Midbrain (tissue), 1 donor: ENCODE measurements at regions not wholly inside any gene's neighbourhood (a gene's known extent, or its start where the extent isn't known, plus 50 kb on each side); places are given as distances from the start of the nearest gene placed in this dataset.

Experiments used
- DNase-seq: peaks from one replicate; lab custom pipeline; 2025; lab: John Stamatoyannopoulos, UW

DNA sequence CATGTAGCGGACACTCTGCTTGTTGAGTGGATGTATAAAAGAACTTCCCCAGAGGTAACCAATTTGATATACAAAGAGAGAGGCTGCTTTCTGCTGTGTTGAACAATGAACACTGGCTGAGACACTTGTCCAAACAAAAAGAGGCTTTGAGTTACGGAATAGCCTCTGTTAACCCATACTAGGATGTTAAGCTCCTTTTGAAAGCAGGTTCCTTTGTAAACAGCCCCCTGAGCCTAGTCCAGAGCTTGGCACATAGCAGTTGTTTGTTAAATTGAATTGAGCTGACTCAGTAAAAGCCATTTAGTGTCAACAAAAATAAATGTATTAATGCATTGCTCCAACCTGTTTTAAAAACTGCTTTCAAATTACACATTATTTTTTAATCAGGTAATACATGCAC lies 200.1 kb downstream of the MZT1 start:
- DNase-seq, result no peak

DNA sequence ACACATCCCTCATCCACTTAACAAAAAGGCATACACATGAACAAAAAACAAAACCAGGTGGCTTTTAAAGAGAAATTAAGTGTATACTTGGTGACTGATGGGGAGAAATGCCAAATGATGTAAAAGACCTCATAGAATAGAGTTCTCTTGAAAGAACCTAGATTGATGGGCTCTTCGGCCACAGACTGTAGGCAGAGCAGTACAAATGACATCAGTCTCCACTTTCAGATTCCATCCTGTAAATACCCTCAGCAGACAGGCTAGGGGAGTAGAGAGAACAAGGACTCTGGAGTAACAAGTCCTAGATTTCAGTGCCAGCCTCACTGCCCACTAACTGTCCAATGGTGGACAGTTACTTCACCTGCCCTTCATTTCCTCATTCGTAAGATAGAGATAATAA lies 203.8 kb downstream of the MZT1 start:
- no peak for DNase-seq

DNA sequence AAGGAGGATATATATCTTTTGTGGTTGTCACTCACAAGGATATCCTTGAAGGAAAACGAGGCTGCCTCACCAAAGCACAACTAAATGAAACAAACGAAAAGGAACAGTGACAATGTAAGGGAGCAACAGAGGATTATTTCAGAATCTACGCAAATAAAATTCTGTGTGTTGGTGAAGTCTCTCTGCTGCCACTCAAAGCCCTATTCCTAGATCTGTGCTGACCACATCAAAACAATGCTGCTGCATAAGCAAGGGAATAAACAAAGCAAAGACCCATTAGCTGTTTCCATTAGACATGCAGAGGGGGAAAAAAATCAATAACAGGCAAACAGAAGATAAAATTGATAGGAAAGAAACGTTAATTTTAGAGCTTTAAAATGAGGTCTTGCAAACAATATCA lies 204.4 kb downstream of the MZT1 start:
- DNase-seq, result no peak

DNA sequence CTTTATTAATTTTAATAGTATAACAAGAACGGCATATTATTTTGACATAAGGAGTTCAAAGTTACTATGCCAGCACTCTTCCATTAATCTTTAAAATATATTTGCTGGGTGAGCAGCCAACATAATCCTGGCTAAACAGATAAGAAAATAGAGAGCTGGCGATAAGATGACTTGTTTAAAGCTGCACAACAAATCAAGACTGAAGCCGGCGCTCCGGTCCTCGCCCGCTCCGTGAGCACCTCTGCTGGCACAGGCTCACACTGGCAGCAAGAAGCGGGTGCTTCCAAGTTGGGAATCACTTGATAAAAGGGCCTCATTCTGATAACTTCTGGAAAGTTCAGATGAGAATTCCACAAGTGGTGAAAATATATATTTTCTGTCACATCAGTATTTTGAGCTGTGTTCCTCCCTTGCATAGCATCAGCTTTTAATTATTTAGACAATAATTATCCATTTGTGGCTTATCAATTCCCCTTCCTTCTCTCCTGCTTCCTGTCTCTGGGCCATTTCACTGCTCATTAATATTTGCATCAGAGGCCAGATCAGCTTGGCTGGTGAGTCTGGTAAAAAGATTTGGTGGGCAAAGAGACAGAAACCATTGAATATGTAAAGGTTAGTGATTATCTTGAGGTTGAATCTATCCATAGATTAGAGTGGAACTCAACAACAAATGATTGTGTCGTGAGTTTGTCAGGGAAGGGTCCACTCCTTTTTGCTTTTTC lies 205.3 kb downstream of the MZT1 start:
- DNase-seq, result no peak

DNA sequence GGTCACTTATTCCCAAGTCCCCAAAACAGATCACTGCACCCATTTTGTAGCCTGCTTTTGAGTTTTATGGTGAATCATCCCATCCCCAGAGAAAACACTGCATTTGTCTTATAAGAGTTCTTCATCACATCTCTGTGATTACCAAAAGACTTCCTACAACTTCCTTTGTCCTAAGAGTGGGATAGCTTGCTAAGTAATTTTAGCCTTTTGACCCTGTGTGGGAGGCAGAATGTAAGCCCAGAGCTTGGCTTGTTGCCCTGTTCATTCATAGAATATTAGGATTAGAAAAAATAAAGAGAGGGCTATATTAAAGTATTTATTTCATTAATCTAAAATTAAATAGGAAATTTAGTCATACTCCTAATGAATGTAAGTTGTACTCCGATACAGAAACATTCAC lies 213.3 kb downstream of the MZT1 start:
- no peak for DNase-seq

DNA sequence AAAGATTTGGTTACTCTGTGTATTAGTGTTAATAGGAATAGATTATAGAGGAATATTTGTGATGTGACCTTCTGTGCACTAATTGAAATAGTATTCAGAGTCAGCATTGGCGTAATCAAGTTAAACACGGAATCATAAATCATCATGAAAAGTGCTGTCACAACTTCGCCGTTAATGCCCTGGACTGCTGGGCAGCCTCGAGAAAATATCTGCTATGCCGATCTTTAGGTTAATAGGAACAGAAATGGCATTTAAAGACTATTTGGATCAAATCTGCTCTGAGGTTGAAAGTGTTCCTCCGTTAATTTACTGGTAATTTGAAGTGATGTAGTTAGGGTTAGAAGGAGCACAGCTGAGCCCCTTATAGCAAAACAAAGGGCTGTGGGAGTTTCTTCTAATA lies 219.0 kb downstream of the MZT1 start:
- no peak for DNase-seq

DNA sequence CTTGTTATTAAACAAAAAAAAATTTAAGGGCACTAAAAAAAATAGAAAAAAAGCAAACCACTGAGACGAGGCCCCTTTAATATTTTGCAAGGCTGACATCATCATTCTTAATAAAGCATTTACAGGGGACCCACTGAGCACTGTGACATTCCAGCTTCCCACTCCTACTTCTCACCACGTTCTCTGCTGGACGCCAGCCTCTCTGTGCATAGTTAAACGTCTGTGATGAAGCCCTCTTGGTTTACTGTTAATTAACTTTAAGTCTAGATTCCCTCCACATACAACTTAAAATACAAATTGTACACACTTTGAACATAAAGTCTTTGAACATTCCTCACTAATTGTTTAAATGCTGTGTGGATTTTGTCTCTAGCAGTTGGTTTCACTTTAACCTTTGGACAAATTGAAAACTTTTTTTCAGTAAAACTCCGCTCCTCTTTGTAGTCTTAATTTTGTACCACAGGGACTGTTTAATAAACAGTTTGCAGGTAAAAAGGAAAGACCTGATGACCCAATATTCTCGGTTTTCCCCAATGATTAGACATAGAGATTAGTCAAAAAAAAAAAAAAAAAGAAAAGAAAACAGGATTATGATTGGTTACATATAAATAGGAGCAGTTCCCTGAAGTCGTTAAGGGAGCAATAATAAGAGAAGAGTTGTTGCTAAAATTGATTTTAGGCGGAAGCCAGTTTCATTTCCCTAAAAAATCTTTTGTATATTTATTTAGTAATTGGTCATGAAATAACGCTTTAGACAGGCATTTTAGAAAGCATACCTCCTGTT lies 219.8 kb downstream of the MZT1 start:
- no peak for DNase-seq

DNA sequence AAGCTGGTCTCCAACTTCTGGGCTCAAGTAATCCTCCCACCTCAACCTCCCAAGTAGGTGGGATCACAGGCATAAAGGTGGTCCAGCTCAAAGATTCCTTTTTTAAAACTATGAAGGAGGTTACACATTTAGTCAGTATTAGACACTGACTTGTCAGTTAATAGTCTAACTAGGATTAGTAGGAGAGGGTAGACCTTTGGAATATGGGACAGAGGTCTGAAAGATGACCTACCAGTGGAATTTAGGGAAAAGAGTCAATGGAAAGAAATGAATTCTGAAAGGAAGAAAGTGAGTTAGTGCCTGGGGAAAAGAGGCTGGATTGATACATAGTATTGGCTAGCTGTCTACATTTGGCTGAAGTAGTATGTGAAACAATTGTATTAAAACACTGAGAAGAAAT lies 220.7 kb downstream of the MZT1 start:
- DNase-seq, result no peak

DNA sequence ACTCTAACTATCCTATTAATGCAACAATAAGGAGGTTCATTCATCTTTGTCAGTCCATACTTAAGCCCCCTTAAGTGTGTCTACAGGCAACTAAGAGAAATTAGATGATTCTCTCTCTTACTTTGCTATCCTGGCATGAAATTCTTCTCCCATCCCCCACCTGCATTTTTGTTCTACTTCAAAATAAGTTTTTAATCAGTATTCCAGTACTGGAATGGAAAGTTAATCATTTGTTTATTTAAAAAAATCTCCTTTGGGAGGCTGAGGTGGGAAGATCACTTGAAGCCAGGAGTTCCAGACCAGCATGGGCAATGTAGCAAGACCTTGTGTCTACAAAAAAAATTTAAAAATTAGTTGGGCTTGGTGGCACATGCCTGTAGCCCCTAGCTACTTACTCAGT lies 222.1 kb downstream of the MZT1 start:
- no peak for DNase-seq

DNA sequence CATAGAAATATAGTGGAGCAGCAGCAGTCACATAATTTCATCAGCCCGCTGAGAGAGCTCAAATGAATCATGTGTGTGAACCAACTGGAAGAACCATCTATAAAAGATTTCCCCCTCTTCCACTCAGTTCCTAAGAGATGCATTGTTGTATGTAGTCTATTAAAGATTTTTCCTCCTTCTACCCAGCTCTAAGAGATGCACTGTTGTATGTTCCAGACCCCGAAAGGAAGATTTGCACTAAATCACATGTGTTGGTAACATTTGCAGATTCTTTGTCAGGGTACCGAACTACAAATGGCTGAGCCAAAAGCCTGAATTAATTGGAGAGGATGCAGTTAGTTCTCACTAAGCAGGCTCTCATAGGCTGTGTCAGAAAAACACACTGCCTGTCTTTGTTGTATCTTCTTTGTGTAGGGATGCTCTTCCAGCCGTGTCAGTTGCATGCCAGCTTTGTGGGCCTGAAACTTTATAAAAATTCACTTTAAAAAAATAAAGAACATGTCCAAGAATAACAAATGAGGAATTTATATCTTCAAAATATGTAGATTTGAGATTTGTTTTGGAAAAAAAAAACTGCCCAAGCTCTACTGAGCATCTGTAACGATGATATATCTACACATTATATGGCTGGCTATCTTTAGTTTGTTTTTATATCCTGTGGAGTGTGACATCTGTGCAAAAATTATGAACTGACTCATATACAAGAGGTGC lies 223.1 kb downstream of the MZT1 start:
- no peak for DNase-seq

DNA sequence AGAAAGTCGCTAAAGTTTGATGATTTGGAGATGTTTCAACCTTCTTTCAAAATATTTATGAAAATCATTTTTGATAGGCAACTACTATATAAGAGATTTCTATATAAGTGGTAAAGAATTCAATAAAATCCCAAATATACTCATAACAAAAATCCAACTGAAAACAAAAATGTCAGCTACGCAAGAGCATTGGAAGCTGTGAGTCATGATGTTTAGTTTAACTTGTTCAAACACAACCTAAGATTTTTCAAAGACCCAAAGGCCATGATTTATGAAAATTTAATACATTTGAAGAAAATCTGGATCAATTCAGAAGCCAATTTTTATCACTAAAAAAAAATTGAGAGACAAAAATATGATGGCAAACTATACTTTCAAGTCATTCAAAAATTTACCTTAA lies 226.6 kb downstream of the MZT1 start:
- no peak for DNase-seq

DNA sequence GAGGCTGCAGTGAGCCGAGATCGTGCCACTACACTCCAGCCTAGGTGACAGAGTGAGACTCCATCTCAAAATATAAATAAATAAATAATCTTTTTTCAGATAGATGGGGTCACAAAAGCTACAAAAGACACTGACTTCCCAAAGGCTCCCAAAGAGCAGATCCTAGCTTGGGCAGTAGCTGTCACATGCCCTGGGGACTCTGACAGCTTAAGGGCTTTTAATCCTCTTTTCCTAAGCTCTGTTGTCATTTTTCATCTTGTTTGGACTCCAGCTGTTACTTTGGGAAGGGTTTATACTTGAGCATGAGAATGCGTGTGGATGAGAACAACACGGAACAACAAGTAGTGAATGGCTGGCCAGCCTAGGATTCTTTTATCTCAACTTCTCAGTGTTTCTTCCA lies 231.7 kb downstream of the MZT1 start:
- no peak for DNase-seq

DNA sequence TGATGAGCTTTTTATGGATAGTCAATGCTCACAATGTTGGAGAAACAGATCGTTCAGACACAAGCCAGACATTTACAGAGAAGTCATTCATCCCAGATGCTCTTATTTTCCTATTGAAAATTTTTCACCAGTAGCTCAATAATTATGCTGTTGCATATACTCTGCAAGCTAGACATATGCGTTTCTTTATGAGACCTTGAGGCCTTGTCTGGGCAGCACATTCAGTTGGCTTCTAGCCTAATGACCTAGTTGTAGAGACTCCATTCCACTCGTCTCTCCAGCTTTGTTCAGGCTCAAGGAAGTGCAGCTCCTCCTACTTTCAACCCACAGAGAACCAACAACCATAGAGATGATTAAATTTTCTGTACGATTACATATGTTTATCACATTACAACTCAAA lies 237.7 kb downstream of the MZT1 start:
- DNase-seq, result no peak

DNA sequence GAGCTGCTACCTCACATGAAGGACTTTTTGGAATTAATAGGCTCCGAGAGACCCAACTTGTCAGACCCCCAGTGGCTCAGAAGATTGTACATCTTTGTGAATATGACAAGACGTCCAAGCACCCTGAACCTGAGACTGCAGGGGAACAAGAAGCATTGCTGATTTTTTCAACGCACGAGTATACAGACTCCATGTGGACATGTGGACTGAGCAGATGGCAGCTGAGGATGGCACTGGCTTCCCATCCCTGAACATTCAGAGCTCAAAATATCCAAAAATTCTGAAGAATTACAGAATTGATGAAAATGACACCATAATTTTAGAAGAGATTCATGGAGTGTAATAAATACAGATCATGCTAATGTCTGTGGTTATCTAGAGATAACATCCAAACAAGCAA lies 254.1 kb downstream of the MZT1 start:
- DNase-seq, result no peak

DNA sequence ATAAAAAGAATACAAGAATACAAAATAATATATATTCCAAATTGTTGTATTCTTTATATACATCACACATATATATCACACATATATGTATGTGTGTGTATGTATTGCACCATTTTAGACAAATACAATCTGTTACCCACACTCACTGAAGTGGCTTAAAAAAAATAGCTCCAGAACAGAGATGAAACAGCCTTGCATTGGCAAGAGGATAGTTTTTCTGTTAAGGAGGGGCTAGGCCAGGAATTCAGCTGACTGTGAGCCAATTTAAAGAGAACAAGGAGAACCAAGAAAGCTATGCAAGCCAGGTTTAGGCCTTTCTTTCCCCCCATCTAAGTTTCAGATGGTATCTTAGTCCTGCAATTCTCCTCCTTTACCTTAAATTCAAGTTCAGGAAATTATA lies 257.5 kb downstream of the MZT1 start:
- no peak for DNase-seq

DNA sequence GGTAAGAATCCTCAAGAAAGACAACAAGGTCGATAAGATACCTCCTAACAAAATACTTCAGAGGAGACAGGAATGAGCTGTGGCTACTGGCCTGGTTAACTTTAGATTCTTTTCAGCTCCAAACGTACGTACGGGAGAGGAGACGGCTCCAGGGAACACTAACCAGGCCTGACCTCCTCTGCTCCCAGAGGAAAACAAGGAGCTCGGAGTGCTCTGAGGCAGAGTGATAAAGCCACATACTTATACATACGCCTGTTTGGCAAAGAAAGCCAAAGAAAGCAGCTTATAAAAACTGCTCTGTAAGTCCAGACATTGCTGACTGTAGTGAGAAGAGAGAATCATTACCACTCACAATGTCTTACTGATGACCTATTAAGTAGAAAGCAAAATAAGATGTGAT lies 263.9 kb downstream of the MZT1 start:
- DNase-seq, result no peak

DNA sequence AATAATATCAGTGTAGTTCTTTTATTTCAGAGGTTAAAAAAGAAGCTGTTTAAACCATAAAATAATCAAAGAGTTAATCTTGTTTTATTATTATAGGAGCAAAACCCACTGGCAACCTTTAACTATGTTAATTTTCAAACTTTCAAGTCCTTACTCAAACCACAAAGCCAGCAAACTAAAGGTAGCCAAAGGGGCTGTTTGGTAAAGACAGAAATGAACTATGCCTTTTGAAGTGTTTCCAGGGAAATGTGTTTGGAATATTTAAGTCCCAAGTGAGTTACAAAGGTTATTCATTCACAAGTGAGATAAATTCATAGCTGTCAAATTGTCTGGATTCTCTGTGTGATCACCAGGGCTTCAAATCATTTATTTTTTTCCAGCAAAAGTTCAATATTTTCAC lies 264.7 kb downstream of the MZT1 start:
- DNase-seq, result no peak

DNA sequence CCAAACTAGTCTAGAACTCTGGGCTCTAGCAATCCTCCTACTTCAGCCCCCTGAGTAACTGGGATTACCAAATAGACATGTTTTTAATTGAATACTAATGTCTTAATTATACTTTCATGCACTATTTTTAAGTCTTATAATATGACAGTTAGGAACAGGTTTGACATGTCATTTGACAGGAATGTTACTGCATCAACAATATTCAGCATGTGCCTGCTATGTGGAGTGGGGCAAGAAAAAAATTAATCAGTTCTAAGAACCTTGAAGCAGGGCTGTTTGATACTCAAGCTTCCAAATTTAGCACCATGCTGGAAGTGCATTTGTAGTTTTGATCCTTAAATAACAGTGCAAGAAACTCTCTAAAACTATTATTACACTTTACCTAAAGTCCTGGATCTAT lies 265.3 kb downstream of the MZT1 start:
- DNase-seq, result no peak

DNA sequence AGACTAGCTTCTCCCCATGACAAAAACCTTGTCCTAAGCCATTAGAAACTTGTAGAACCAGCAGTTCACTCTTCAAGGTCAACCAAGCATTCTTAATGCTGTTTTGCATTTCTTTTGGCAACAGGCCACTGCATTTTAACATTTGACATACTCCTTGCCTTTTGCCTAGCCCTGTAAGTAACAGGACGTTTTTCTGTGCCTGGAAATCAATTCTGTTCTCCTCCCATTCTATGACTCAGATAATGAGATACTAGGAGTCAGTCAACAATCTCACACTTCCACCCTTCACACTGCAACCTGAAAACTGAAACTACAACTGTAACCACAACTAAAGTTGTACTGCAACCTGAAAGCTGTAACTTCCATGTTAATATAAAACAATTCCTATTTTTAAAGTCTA lies 268.7 kb downstream of the MZT1 start:
- no peak for DNase-seq

DNA sequence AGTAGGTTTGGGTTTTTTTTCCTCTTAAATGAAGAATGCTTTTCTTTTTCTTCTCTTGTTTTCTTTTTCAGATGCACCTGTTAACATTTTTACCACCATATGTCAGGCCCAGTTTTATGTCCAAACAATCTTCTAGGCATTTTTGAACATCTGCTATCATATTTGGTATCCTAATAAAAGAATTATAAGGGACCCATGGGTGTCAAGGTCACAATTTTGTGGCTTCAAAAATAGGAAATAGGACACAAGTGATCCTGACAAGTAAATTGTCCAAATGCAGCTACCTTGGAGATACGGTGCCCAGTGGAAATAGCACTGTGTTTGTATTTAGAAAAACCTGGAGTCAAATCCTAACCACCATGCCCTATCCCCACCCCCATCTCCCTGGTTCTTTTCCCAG lies 270.3 kb downstream of the MZT1 start:
- DNase-seq, result no peak

DNA sequence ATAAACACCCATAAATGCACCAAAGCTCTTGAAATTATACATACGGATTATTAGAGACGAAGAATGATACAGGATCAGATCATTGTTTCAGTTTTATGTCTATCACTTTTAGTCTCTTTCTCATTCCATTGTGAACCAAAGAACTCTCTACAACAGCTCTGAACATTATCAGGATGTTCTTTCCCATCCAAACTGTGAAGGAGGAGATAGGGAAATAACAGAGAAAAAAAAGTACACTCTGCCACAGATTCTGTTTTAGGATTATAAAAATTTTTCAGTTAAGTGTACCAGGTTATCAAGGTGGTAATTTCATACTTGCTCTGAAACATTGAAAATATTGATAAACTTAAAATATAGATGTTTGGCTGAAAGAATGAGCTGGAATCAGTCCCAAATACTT lies 270.9 kb downstream of the MZT1 start:
- no peak for DNase-seq

DNA sequence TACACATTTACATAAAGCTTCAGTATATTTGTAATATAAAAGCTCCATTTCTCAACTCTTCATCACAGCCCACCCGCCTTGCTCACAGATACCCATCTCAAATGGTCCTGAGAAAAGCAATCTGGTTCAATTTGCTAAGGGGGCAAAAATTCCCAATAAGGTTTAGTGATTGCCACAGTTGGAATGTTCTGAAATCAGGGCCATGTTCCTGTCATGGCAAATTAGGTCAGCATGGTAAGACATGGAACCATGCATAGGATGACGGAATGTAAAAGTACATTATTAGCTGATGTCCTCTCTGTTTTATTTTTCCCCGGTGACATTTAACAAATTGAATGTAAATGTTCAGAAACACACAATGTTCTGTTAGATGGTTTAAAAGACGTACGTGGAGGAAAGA lies 274.3 kb downstream of the MZT1 start:
- no peak for DNase-seq

DNA sequence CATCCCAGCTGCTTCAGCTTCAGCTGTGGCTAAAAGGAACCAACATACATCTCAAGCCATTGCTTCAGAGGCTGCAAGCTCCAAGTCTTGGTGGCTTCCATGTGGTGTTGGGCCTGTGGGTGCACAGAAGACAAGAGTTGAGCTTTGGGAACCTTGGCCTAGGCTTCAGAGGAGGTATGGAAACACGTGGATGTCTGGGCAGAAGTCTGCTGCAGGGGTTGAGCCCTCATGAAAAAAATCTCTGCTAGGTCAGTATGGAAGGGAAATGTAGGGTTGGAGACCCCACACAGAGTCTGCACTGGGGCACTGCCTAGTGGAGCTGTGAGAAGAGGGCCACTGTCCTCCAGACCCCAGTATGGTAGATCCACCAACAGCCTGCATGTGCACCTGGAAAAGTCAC lies 279.3 kb downstream of the MZT1 start:
- no peak for DNase-seq
